B cell (primary cell): ENCODE measurements at regions not wholly inside any gene's neighbourhood (a gene's known extent, or its start where the extent isn't known, plus 50 kb on each side); places are given as distances from the start of the nearest gene placed in this dataset.
"Not testable (repeated sequence)": the region's sequence is repeated elsewhere in the genome, so short reads cannot be mapped to it uniquely, and the experiment has no call there.

Experiments used
- CTCF ChIP-seq: fragments of 200-600 bp; IDR thresholded peaks from one replicate; pipeline ENCODE4 v1.8.0; 2022; ENCODE audit warnings: antibody characterized with exemption, mild to moderate bottlenecking
- EZH2 ChIP-seq: IDR thresholded peaks from 2 replicates; pipeline ENCODE4 v1.6.1; 2012; ENCODE audit warnings: borderline replicate concordance, low read depth, mild to moderate bottlenecking, moderate library complexity, low read length; ENCODE audit not compliant: insufficient read depth, poor library complexity, severe bottlenecking

GRCh38 chr15:21024235-21024987 is 158.3 kb upstream of the POTEB2 start:
- not testable (repeated sequence) for TF ChIP-seq CTCF, EZH2
